ENCODE measurements at regions not wholly inside any gene's neighbourhood (a gene's known extent, or its start where the extent isn't known, plus 50 kb on each side); places are given as distances from the start of the nearest gene placed in this dataset.
A peak's percentile ranks its signal among the peaks of the same experiment; 100 is the strongest.

GRCh38 chr3:30113906-30114305, 492.5 kb upstream of the TGFBR2 start:
- no peak for DNase-seq (ENCODE audit: low read depth in 4 of 4, low spot score in 3 of 4)

DNA sequence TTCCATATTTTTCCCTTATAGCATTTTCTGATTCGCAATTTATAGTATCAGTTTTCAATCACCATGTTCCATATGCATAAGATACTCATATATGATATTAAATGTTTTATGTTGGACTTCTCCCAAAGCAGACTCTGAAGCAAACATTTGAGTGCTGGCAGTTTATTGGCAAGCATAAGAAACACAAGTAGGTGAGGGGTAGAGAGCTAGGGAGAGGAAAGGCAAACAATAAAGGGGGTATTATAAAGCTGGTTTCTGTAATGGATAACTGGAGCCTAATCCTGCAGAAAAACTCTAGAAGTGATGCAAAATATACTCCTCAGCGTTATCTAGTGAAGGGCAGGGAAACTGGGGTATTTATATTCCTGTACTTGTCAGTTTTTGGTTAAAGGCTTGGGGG, 491.5 kb upstream of the TGFBR2 start:
- DNase-seq (ENCODE audit: low read depth in 4 of 4, low spot score in 3 of 4): no peak

GRCh38 chr3:30122359-30122758, 484.0 kb upstream of the TGFBR2 start:
- no peak for DNase-seq (ENCODE audit: low read depth in 4 of 4, low spot score in 3 of 4)

DNA sequence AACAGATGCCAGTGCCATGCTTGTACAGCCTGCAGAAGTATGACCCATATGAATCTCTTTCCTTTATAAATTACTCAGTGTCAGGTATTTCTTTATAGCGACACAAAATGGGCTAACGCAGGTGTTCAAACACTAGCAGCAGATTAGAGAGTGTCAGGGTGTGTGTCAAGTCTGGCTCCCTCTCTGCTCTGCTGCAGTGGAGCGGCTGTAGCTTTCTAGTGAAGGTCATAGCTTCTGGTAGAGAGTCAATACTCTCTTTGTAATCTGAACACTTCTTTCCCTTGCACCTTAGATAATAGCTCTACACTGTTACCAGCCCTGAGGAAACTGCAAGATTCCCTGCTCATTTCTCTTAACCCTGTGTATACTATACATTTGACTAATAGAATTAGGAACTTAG, 483.2 kb upstream of the TGFBR2 start:
- DNase-seq (ENCODE audit: low read depth in 4 of 4, low spot score in 3 of 4): no peak

- DNase-seq (ENCODE audit: low read depth in 4 of 4, low spot score in 3 of 4): no peak
Observed at GRCh38 chr3:30123755-30124154, 482.6 kb upstream of the TGFBR2 start.

- DNase-seq (ENCODE audit: low read depth in 4 of 4, low spot score in 3 of 4): no peak
Observed at GRCh38 chr3:30124435-30125370, 481.7 kb upstream of the TGFBR2 start.

DNA sequence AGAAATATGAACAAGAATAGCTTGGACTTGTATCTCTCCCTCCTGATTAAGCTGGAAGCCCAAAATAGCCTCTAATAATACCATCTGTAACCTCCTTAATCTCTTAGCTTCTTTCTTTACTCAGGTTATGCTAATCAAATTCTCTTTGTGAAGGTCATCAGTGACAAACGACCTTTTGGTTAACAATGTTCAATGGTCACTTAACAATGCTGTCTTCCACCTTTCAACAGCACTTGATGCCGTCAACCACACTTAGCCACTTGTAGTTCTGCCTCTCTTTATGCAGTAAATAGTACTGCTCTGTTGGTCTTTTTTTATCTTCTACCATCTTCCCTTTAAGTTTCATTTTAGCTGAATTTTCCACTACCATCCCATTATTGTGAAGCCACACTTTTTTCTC, 476.6 kb upstream of the TGFBR2 start:
- no peak for DNase-seq (ENCODE audit: low read depth in 4 of 4, low spot score in 3 of 4)

GRCh38 chr3:30130391-30130790, 476.0 kb upstream of the TGFBR2 start:
- no peak for DNase-seq (ENCODE audit: low read depth in 4 of 4, low spot score in 3 of 4)

DNA sequence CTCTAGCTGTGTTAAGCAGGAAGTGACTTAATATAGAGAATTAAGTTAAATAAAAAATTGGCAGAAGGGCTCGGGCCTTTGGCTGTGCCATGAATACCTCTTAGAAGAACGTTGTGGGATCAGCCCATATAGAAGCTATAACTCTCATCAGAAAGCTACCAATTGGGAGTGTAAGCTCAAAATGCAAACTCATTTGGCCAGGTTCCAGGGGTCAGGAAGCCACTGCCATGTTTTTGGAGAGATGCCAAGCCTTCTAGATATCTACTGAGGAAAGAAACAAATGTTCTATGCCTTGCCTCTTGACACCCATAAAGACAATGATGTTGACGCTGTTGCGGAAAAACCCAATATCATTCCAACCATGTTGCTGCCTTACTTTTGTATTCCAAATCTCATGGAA, 475.2 kb upstream of the TGFBR2 start:
- no peak for DNase-seq (ENCODE audit: low read depth in 4 of 4, low spot score in 3 of 4)

- DNase-seq (ENCODE audit: low read depth in 4 of 4, low spot score in 3 of 4): no peak
Observed at GRCh38 chr3:30135190-30135589, 471.2 kb upstream of the TGFBR2 start.

DNA sequence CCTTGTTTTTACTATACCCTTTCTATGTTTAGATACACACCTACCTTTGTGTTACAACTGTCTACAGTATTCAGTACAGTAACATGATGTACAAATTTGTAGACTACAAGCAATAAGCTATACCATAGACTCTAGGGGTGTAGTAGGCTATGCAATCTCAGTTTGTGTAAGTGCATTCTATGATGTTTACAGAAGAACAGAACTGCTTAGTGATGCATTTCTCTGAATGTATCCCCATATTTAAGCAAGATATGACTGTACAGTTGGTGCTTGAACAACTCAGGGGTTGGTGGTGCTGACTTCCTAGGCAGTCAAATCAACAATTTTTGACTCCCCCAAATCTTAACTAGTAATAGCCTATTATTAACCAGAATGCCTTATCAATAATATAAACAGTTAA, 467.1 kb upstream of the TGFBR2 start:
- no peak for DNase-seq (ENCODE audit: low read depth in 4 of 4, low spot score in 3 of 4)

DNA sequence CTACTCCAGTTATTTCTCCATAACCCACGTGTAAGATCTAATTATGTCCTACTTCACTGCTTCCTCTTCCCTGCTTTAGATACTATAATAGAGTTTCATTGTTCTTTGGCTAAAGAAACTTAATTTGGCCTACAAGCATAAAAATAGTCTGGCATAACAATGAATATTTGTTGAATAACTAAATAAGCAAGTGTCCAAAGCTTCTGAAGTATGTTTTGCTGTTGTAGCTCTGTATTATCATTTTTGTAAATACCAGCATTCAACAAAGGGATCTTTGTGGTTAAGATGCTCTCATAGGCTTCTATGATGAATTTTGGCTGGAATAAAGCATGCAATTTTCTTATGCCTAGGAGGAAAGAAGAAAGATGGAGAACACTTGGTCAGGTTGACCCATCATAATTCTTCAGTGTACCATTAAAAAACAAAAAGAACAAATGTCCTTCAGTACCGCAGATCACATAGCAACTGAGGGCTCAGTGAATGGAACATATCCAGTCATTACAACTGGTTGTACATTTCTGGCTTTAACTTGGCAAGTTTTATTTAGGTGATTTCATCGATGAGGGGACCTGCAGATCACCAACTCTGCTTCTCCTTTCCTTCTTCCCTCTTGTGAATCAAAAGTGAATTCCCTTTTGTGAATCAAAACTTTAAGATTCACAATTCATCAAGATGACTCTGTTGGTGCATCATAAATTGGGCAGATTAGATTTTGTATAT, 465.9 kb upstream of the TGFBR2 start:
- DNase-seq (ENCODE audit: low read depth in 4 of 4, low spot score in 3 of 4): no peak

GRCh38 chr3:30141178-30141581, 465.2 kb upstream of the TGFBR2 start:
- DNase-seq (ENCODE audit: low read depth in 4 of 4, low spot score in 3 of 4): peak in 1 of 4 donors; percentile 8

DNA sequence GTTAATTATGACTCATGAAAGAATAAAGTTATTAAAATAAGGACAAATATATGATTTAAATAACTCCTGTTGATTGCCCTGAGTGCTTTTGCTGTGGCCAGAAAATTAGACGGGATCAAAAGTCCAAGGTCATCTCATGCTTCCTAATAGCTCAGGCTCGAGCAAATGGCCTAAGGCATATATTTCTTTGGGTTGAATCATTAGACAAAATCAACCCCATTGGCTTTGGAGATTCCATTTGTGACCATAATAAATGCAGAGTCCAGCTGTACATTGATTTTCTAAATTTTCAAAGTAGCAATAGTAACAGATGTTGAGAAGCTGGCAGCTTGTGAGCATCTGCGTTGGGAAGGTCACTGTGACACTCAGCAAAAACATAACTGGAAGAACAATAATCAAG, 464.5 kb upstream of the TGFBR2 start:
- no peak for DNase-seq (ENCODE audit: low read depth in 4 of 4, low spot score in 3 of 4)

DNA sequence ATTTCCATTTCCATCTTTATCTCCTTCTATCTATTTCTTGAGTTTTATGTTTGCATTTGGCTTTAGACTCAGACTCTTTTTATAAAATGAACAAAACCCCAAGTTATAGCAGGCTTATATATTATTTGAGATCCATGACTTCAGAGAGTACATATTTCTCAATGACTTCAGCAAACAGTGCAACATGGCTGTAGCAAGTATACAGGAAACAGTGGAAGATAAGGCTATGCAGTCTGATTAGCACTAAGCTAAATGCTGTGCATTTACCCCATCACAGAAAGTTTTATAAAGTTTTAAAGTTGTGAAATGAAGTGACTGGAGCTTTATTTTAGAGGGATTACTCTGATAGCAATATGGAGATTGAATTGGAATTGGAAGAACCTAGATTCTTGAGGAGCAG, 463.5 kb upstream of the TGFBR2 start:
- DNase-seq (ENCODE audit: low read depth in 4 of 4, low spot score in 3 of 4): no peak

DNA sequence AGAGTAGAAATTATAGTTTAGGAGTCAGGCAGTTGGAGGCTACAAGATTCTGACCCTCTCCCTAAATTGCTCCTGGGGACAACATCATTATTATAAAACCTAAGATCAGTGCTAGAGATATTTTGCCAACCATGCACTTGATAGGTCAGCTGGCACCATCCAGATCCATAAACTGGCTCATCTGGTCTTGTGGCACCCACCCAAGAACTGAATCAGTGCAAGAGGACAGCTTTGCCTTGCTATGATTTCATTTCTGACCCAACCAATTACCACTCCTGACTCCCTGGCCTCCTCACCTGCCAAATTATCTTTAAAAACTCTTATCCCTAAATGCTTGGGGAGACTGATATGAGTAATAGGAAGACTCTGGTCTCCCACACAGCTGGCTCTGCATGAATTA, 461.1 kb upstream of the TGFBR2 start:
- no peak for DNase-seq (ENCODE audit: low read depth in 4 of 4, low spot score in 3 of 4)

DNA sequence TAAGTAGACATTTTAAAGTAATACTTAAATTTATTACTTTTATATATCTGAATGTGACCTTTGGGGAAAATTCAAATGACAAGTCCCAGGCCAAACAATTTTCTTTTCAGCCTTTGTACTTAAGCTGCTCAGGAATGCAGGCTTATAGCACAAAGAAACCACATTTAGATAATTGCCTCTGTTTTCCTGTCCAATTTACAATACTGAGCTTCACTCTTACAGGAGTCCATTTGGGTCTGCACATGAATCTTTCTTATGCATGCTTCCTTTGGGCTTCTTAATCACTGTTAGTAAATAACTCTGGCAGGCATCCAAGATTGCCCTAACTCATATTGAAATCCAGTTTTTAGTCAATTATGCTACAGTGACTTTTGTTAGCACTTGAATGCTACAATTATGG, 459.4 kb upstream of the TGFBR2 start:
- no peak for DNase-seq (ENCODE audit: low read depth in 4 of 4, low spot score in 3 of 4)

- no peak for DNase-seq (ENCODE audit: low read depth in 4 of 4, low spot score in 3 of 4)
Observed at GRCh38 chr3:30154853-30155252, 451.5 kb upstream of the TGFBR2 start.

GRCh38 chr3:30155755-30156154, 450.6 kb upstream of the TGFBR2 start:
- no peak for DNase-seq (ENCODE audit: low read depth in 4 of 4, low spot score in 3 of 4)

- no peak for DNase-seq (ENCODE audit: low read depth in 4 of 4, low spot score in 3 of 4)
Observed at GRCh38 chr3:30156586-30157498, 449.6 kb upstream of the TGFBR2 start.

DNA sequence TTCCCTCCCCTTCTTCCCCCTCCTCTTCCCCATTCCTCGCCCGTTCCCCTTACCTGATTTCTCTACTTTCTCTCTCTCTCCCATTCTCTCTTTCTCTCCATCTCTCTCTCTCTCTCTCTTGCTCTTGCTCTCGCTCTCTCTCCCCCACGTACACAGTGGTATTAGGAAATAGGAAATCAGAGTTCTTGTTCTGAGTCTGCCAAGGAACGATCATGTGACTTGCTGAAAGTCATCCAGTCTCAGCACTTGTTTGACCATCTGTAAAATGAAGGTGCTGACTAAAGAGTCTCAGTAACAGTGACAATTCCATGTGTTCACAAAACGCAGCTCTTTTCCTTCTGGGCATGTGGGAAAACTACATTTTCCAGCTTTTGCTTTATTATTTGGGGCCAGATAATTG, 445.0 kb upstream of the TGFBR2 start:
- DNase-seq (ENCODE audit: low read depth in 4 of 4, low spot score in 3 of 4): no peak
